Gastroesophageal sphincter (tissue), 4 donors: ENCODE measurements at regions not wholly inside any gene's neighbourhood (a gene's known extent, or its start where the extent isn't known, plus 50 kb on each side); places are given as distances from the start of the nearest gene placed in this dataset.

Source experiments
- ATAC-seq: fragments of 150-250 bp; one replicate; pipeline ENCODE4 v1.9.1; 2016; ENCODE audit warnings: mild to moderate bottlenecking, moderate library complexity
- H3K27ac ChIP-seq, 4 donors: fragments of 200-600 bp; sonication (generic) in 3 of 4; 1 replicate in 3 of 4; 2 replicates in 1 of 4; pipeline ENCODE4 v1.5.1; 2016 to 2019
- H3K27me3 ChIP-seq: fragments of 200-600 bp; sonication (generic); one replicate; pipeline ENCODE4 v1.5.1; 2019
- H3K36me3 ChIP-seq, 2 donors: fragments of 200-600 bp; sonication (generic); one replicate each; pipeline ENCODE4 v1.5.1; 2019; ENCODE audit warnings: control low read depth in 1 of 2
- H3K4me1 ChIP-seq, 3 donors: fragments of 200-600 bp; sonication (generic); 1 replicate in 2 of 3; 2 replicates in 1 of 3; pipeline ENCODE4 v1.5.1; 2016 to 2019; ENCODE audit warnings: control low read depth in 2 of 3
- H3K4me3 ChIP-seq, 2 donors: fragments of 200-600 bp; sonication (generic); one replicate each; pipeline ENCODE4 v1.5.1; 2019; ENCODE audit warnings: mild to moderate bottlenecking in 1 of 2, moderate library complexity in 1 of 2
- H3K9me3 ChIP-seq, 3 donors: fragments of 200-600 bp; sonication (generic); one replicate each; pipeline ENCODE4 v1.5.1; 2017 to 2019; ENCODE audit warnings: control low read depth in 2 of 3
- EP300 ChIP-seq: sonication (generic); formaldehyde crosslinking; IDR thresholded peaks from one replicate; pipeline ENCODE4 v1.6.1; 2017; ENCODE audit warnings: antibody characterized with exemption, mild to moderate bottlenecking
- POLR2A ChIP-seq, 2 donors: fragments of 450-650 bp; IDR thresholded peaks; one replicate each; pipeline ENCODE4 v1.6.1; 2017; ENCODE audit warnings: antibody characterized with exemption in 2 of 2, mild to moderate bottlenecking in 2 of 2, moderate library complexity in 1 of 2
- POLR2AphosphoS5 ChIP-seq: sonication (generic); formaldehyde crosslinking; IDR thresholded peaks from one replicate; pipeline ENCODE4 v1.6.1; 2017; ENCODE audit warnings: antibody characterized with exemption
- WGBS, 2 donors: methylation state at CpG; one replicate each; pipeline ENCODE4 v1.1.5; 2018; ENCODE audit warnings: low coverage in 1 of 2; 5-methylcytosine and 5-hydroxymethylcytosine counted together
- TF ChIP-seq, protein P1 (sequence below), 4 experiments: fragments of 200-600 bp in 2 of 4; fragments of 450-650 bp in 2 of 4; sonication (generic) in 1 of 4; IDR thresholded peaks; one replicate each; pipeline ENCODE4 v1.5.1; 2017 to 2019; ENCODE audit warnings: antibody characterized with exemption in 4 of 4, mild to moderate bottlenecking in 2 of 4, moderate library complexity in 2 of 4

DNA sequence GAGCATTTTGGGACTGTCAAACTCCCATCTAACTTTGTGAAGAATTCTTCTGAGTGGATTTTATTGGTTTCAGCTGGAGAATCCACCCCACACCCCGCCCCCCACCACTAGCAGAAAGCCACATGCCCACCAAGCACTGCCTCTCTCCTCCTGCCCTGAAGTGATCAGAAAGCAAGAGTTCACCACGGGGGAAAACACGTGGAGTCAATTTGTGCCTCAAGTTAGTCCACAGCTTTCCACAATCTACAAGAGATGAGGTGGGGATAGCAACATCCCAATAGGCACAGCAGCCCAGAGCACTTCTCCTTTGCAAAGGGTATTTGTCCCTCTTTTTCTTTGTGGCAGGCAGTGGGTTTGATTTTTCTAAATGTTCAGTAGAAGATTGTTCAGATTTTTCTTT lies 177.3 kb upstream of the NT5E start:
- Histone ChIP-seq H3K4me3 (no peak overlapping the region), H3K27ac (no peak overlapping the region), H3K27me3 (no peaks in the 10 kb centered on the region), H3K4me1 (no peaks in the 10 kb centered on the region), H3K36me3 (no peaks in the 10 kb centered on the region), H3K9me3 (no peaks in the 10 kb centered on the region)
- 40% methylated on average over 1 of the region's 3 CpGs; no CpG with 5 or more reads in 1 of the 2 donors for WGBS, 2 donors
- no peak for ATAC-seq
- TF ChIP-seq, protein P1, sequence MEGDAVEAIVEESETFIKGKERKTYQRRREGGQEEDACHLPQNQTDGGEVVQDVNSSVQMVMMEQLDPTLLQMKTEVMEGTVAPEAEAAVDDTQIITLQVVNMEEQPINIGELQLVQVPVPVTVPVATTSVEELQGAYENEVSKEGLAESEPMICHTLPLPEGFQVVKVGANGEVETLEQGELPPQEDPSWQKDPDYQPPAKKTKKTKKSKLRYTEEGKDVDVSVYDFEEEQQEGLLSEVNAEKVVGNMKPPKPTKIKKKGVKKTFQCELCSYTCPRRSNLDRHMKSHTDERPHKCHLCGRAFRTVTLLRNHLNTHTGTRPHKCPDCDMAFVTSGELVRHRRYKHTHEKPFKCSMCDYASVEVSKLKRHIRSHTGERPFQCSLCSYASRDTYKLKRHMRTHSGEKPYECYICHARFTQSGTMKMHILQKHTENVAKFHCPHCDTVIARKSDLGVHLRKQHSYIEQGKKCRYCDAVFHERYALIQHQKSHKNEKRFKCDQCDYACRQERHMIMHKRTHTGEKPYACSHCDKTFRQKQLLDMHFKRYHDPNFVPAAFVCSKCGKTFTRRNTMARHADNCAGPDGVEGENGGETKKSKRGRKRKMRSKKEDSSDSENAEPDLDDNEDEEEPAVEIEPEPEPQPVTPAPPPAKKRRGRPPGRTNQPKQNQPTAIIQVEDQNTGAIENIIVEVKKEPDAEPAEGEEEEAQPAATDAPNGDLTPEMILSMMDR (IDR thresholded peaks at IDR 0.05): no peak
- TF ChIP-seq POLR2A (IDR thresholded peaks at IDR 0.05) (no peak), EP300 (no peak), POLR2AphosphoS5 (no peak)

DNA sequence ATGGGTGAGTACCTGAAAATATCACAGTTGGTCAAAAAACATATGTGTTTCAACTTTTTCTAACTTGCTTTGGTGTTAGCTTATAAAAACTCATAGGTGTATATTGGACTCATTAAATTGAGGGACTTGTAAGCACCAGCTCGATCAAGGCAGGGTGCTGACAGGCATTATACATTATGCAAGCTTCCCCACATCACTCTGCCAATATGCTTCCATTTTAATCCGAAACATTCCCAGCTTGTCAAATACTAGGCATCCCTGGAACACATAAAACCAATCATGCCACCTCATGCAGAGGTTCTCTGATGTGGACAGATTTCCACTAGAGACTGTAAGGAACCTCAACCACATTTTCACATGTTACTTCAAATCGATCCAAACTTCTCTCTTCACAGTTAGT lies 187.3 kb upstream of the NT5E start:
- H3K9me3 ChIP-seq: no peaks in the 10 kb centered on the region
- no peak for ATAC-seq
- H3K4me1 ChIP-seq: no peaks in the 10 kb centered on the region
- no peaks in the 10 kb centered on the region for H3K27me3 ChIP-seq
- H3K27ac ChIP-seq: no peak overlapping the region
- no peaks in the 10 kb centered on the region for H3K36me3 ChIP-seq
- TF ChIP-seq EP300 (no peak), POLR2A (IDR thresholded peaks at IDR 0.05) (no peak), POLR2AphosphoS5 (no peak)
- TF ChIP-seq, protein P1 (IDR thresholded peaks at IDR 0.05): no peak
- 73 to 100% methylated on average over 3 of the region's 3 CpGs for WGBS, 2 donors
- H3K4me3 ChIP-seq: no peak overlapping the region

DNA sequence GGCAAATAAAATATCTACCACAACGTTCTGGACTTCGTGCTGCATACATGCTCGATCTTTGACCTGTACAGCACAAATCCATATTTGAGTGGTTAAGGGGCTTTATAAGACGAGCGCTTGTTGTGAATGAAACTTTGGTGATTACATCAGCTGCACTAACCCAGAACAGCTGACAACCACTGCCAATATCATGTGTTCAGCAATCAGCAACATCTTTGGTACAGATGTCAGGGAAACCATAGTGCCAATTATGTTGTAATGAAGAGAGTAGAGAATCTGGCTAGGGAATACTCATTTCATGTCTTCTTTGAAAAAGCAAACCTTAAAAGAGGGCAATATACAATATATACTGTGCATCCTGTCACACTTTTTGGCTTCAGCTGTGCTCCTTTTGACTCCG lies 188.6 kb upstream of the NT5E start:
- Histone ChIP-seq H3K27me3 (no peaks in the 10 kb centered on the region), H3K9me3 (no peaks in the 10 kb centered on the region), H3K4me1 (no peaks in the 10 kb centered on the region), H3K36me3 (no peaks in the 10 kb centered on the region), H3K27ac (no peak overlapping the region), H3K4me3 (no peak overlapping the region)
- TF ChIP-seq POLR2AphosphoS5 (no peak), POLR2A (IDR thresholded peaks at IDR 0.05) (no peak), EP300 (no peak)
- TF ChIP-seq, protein P1 (IDR thresholded peaks at IDR 0.05): no peak
- 73 to 79% methylated on average over 3 to 6 of the region's 6 CpGs for WGBS, 2 donors
- no peak for ATAC-seq

DNA sequence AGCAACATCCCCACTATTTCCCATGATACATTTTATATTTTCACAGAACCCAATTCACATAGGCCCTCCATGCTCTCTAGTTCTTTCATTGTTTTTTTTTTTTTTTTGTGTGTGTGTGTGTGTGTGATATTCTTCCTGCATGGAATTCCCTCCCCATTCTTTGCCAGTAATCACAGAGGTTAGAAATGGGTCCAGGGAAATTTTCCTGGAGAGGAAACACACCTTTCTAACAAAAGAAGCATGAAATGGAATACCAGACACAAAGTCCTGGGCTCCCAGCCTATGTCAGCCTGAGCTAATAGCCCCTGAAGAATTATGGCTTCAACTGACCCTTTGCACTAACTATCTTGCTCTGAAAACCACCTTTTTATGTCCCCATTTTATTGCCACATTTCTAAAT lies 194.2 kb upstream of the NT5E start:
- Histone ChIP-seq H3K27me3 (no peaks in the 10 kb centered on the region), H3K27ac (no peak overlapping the region), H3K4me3 (no peak overlapping the region), H3K9me3 (peaks cover 0 to 8% (median 0%) of the 10 kb centered on the region in 3 donors), H3K4me1 (no peaks in the 10 kb centered on the region), H3K36me3 (no peaks in the 10 kb centered on the region)
- ATAC-seq: no peak
- TF ChIP-seq POLR2A (IDR thresholded peaks at IDR 0.05) (no peak), POLR2AphosphoS5 (no peak), EP300 (no peak)
- TF ChIP-seq, protein P1 (IDR thresholded peaks at IDR 0.05): no peak

DNA sequence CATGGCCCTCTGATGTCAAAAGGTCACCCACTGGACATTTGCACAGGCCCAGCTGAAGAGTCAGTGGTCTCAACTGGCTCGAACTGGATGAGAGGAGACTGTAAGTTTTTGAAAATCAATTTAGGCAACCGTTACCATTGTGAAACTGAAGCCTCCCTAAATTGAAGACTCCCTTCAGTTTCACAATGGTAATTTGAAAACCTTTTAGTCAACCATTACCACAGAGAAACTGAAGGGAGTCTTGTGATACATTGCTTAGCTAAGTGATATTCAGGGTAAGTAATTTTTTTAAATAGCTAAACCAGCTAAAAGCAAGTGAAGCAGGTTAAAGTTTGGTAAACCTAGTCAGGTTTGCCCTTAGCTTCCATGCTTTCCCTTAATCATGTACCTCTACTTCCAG lies 197.3 kb upstream of the NT5E start:
- H3K9me3 ChIP-seq: peaks cover 0 to 16% (median 0%) of the 10 kb centered on the region in 3 donors
- TF ChIP-seq, protein P1 (IDR thresholded peaks at IDR 0.05): no peak
- TF ChIP-seq POLR2AphosphoS5: no peak
- no peak overlapping the region for H3K4me3 ChIP-seq
- ATAC-seq: no peak
- H3K4me1 ChIP-seq: no peaks in the 10 kb centered on the region
- no peaks in the 10 kb centered on the region for H3K27me3 ChIP-seq
- WGBS, 2 donors: 71 to 76% methylated on average over 2 of the region's 2 CpGs
- no peak overlapping the region for H3K27ac ChIP-seq
- H3K36me3 ChIP-seq: no peaks in the 10 kb centered on the region
